ENCODE measurements at regions not wholly inside any gene's neighbourhood (a gene's known extent, or its start where the extent isn't known, plus 50 kb on each side); places are given as distances from the start of the nearest gene placed in this dataset.

- TF ChIP-seq GATA3 (IDR thresholded peaks at IDR 0.05; ENCODE audit: low read depth, low read length) (no peak), GATA2 (IDR thresholded peaks at IDR 0.05; ENCODE audit: low read depth, low read length) (no peak)
These were observed 88.9 kb downstream of the SIK1 start for GRCh38 chr21:43337901-43338655.
